Activated B cell treated with CpG ODN at 0.5 μM for 24 hours (primary cell): ENCODE measurements at regions not wholly inside any gene's neighbourhood (a gene's known extent, or its start where the extent isn't known, plus 50 kb on each side); places are given as distances from the start of the nearest gene placed in this dataset.

Experiments used
- ATAC-seq: fragments of 200-7000 bp; cut with Tn5 transposase; one replicate; pipeline ENCODE4 v1.10.0; 2021; ENCODE audit warnings: low read depth, mild to moderate bottlenecking, moderate library complexity
- CTCF ChIA-PET: fragments of 350-600 bp; sonication (Branson Sonifier 250); formaldehyde crosslinking; loops from one replicate; lab custom pipeline; 2021; ENCODE audit warnings: antibody characterized with exemption; lab: Charles Lee
- POLR2A ChIA-PET: fragments of 350-600 bp; sonication (Branson Sonifier 250); formaldehyde crosslinking; loops from one replicate; lab custom pipeline; 2021; ENCODE audit warnings: antibody characterized with exemption; lab: Charles Lee
- DNase-seq: peaks from one replicate; pipeline ENCODE4 v3.0.0; 2022
- H3K27ac Mint-ChIP-seq: one replicate; pipeline ENCODE4 v1.8.0; 2020; ENCODE audit warnings: mixed read lengths
- H3K27me3 Mint-ChIP-seq: one replicate; pipeline ENCODE4 v1.8.0; 2021; ENCODE audit warnings: mixed read lengths
- H3K36me3 Mint-ChIP-seq: one replicate; pipeline ENCODE4 v1.8.0; 2021; ENCODE audit warnings: low read depth, mixed read lengths
- H3K4me1 Mint-ChIP-seq: one replicate; pipeline ENCODE4 v1.8.0; 2021; ENCODE audit warnings: mixed read lengths
- H3K4me3 Mint-ChIP-seq: one replicate; pipeline ENCODE4 v1.8.0; 2020; ENCODE audit warnings: mild to moderate bottlenecking, mixed read lengths
- H3K9me3 Mint-ChIP-seq: one replicate; pipeline ENCODE4 v1.8.0; 2020; ENCODE audit warnings: mixed read lengths
- CTCF ChIP-seq: fragments of 200-600 bp; IDR thresholded peaks from one replicate; pipeline ENCODE4 v1.8.0; 2022; ENCODE audit warnings: antibody characterized with exemption, mild to moderate bottlenecking
- intact Hi-C: fragments of 100-400 bp; cut with micrococcal nuclease; formaldehyde crosslinking; loops from one replicate; pipeline ENCODE4 v1.15.1; 2024

GRCh38 chr13:106078191-106078590 lies 457.3 kb downstream of the EFNB2 start:
- no peak overlapping the region for H3K4me3 Mint-ChIP-seq
- H3K27me3 Mint-ChIP-seq, result no peaks in the 10 kb centered on the region
- TF ChIP-seq CTCF, result no peak
- H3K27ac Mint-ChIP-seq, result no peak overlapping the region
- ChIA-PET CTCF (interaction anchor here (0.9 kb wide), 1 partner anchor 16 kb away, joined by 3 read pairs; no protein-coding TSS in a partner anchor), POLR2A (no interaction called here)
- no peak for DNase-seq
- H3K9me3 Mint-ChIP-seq, result peaks cover 7% of the 10 kb centered on the region
- intact Hi-C loops, result no loop called here
- no peaks in the 10 kb centered on the region for H3K4me1 Mint-ChIP-seq
- H3K36me3 Mint-ChIP-seq, result no peaks in the 10 kb centered on the region
- ATAC-seq, result no peak

GRCh38 chr13:106077017-106077416 lies 458.4 kb downstream of the EFNB2 start:
- intact Hi-C loops, result no loop called here
- peaks cover 7% of the 10 kb centered on the region for H3K9me3 Mint-ChIP-seq

GRCh38 chr13:106072014-106072413 lies 463.4 kb downstream of the EFNB2 start:
- Mint-ChIP-seq H3K4me1 (no peaks in the 10 kb centered on the region), H3K36me3 (no peaks in the 10 kb centered on the region), H3K9me3 (no peaks in the 10 kb centered on the region), H3K27ac (no peak overlapping the region), H3K27me3 (no peaks in the 10 kb centered on the region), H3K4me3 (no peak overlapping the region)
- POLR2A ChIA-PET, result no interaction called here
- ATAC-seq (no peak), DNase-seq (no peak)
- intact Hi-C loops, result no loop called here
- CTCF ChIA-PET, result no interaction called here
- TF ChIP-seq CTCF, result no peak

More at GRCh38 chr13:106077017-106077416, 458.4 kb downstream of the EFNB2 start:
- H3K36me3 Mint-ChIP-seq, result no peaks in the 10 kb centered on the region
- H3K4me1 Mint-ChIP-seq, result no peaks in the 10 kb centered on the region
- DNase-seq, result no peak
- POLR2A ChIA-PET, result no interaction called here
- ATAC-seq, result no peak
- CTCF ChIA-PET, result no interaction called here
- no peaks in the 10 kb centered on the region for H3K27me3 Mint-ChIP-seq
- H3K4me3 Mint-ChIP-seq, result no peak overlapping the region
- no peak overlapping the region for H3K27ac Mint-ChIP-seq
- TF ChIP-seq CTCF, result no peak

- POLR2A ChIA-PET, result no interaction called here
- ATAC-seq, result no peak
- Mint-ChIP-seq H3K9me3 (peaks cover 2% of the 10 kb centered on the region), H3K4me3 (no peak overlapping the region), H3K36me3 (no peaks in the 10 kb centered on the region), H3K4me1 (no peaks in the 10 kb centered on the region), H3K27me3 (no peaks in the 10 kb centered on the region), H3K27ac (no peak overlapping the region)
- intact Hi-C loops, result no loop called here
- DNase-seq, result no peak
- CTCF ChIA-PET, result no interaction called here
- no peak for TF ChIP-seq CTCF
Measured at GRCh38 chr13:106063591-106064313, 471.7 kb downstream of the EFNB2 start.

GRCh38 chr13:106061781-106062180 lies 473.7 kb downstream of the EFNB2 start:
- H3K4me3 Mint-ChIP-seq, result no peak overlapping the region
- ATAC-seq, result no peak
- no peak for TF ChIP-seq CTCF
- CTCF ChIA-PET, result no interaction called here
- peaks cover 2% of the 10 kb centered on the region for H3K9me3 Mint-ChIP-seq
- H3K4me1 Mint-ChIP-seq, result no peaks in the 10 kb centered on the region
- H3K36me3 Mint-ChIP-seq, result no peaks in the 10 kb centered on the region
- no peak for DNase-seq
- no peak overlapping the region for H3K27ac Mint-ChIP-seq
- intact Hi-C loops, result no loop called here
- POLR2A ChIA-PET, result no interaction called here
- H3K27me3 Mint-ChIP-seq, result no peaks in the 10 kb centered on the region
